HG03175 (cell line): ENCODE measurements at regions not wholly inside any gene's neighbourhood (a gene's known extent, or its start where the extent isn't known, plus 50 kb on each side); places are given as distances from the start of the nearest gene placed in this dataset.

Experiments used
- ATAC-seq: cut with Tn5 transposase; IDR thresholded peaks from one replicate; pipeline ENCODE4 v1.9.1; 2021; ENCODE audit warnings: mild to moderate bottlenecking, moderate library complexity; ENCODE audit not compliant: unreplicated experiment

- ATAC-seq = no peak
These were observed 416.6 kb downstream of the AEBP2 start for GRCh38 chr12:19855851-19856250.

GRCh38 chr12:19856389-19856788 is 417.1 kb downstream of the AEBP2 start:
- ATAC-seq = no peak

GRCh38 chr12:19857204-19857603 is 417.9 kb downstream of the AEBP2 start:
- ATAC-seq = no peak

- no peak for ATAC-seq
These were observed 427.9 kb downstream of the AEBP2 start for GRCh38 chr12:19867151-19867550.

- ATAC-seq = no peak
These were observed 428.7 kb downstream of the AEBP2 start for GRCh38 chr12:19867970-19868369.

- no peak for ATAC-seq
These were observed 430.1 kb downstream of the AEBP2 start for GRCh38 chr12:19869413-19869812.

- ATAC-seq = no peak
These were observed 433.6 kb downstream of the AEBP2 start for GRCh38 chr12:19872621-19873540.

- no peak for ATAC-seq
These were observed 440.8 kb downstream of the AEBP2 start for GRCh38 chr12:19880076-19880475.

GRCh38 chr12:19880721-19881120 is 441.4 kb downstream of the AEBP2 start:
- ATAC-seq = no peak

- no peak for ATAC-seq
These were observed 443.1 kb downstream of the AEBP2 start for GRCh38 chr12:19882346-19882745.

GRCh38 chr12:19884021-19884492 is 444.8 kb downstream of the AEBP2 start:
- no peak for ATAC-seq

- ATAC-seq = no peak
These were observed 446.0 kb downstream of the AEBP2 start for GRCh38 chr12:19885093-19885812.

- no peak for ATAC-seq
These were observed 446.8 kb downstream of the AEBP2 start for GRCh38 chr12:19886065-19886464.

- ATAC-seq = no peak
These were observed 447.4 kb downstream of the AEBP2 start for GRCh38 chr12:19886639-19887064.

- ATAC-seq = no peak
These were observed 450.7 kb downstream of the AEBP2 start for GRCh38 chr12:19890024-19890423.

- ATAC-seq = no peak
These were observed 452.8 kb downstream of the AEBP2 start for GRCh38 chr12:19891936-19892591.

- no peak for ATAC-seq
These were observed 454.2 kb downstream of the AEBP2 start for GRCh38 chr12:19893514-19893913.

GRCh38 chr12:19894050-19894449 is 454.8 kb downstream of the AEBP2 start:
- ATAC-seq = no peak

- peak; percentile 58 for ATAC-seq
These were observed 455.5 kb downstream of the AEBP2 start for GRCh38 chr12:19894803-19895202.

GRCh38 chr12:19895246-19896020 is 456.1 kb downstream of the AEBP2 start:
- ATAC-seq = no peak

GRCh38 chr12:19896041-19896440 is 456.7 kb downstream of the AEBP2 start:
- no peak for ATAC-seq
